Esophagus muscularis mucosa (tissue), 3 donors: ENCODE measurements at regions not wholly inside any gene's neighbourhood (a gene's known extent, or its start where the extent isn't known, plus 50 kb on each side); places are given as distances from the start of the nearest gene placed in this dataset.
A peak's percentile ranks its signal among the peaks of the same experiment; 100 is the strongest.

ENCODE experiments used
- CTCF ChIP-seq, 3 experiments: fragments of 200-600 bp in 2 of 3; fragments of 450-650 bp in 1 of 3; sonication (generic) in 2 of 3; IDR thresholded peaks; one replicate each; pipeline ENCODE4 v1.5.1; 2017 to 2019; ENCODE audit warnings: antibody characterized with exemption in 3 of 3, mild to moderate bottlenecking in 2 of 3, moderate library complexity in 1 of 3
- POLR2A ChIP-seq: fragments of 450-650 bp; IDR thresholded peaks from one replicate; pipeline ENCODE4 v1.6.1; 2017; ENCODE audit warnings: antibody characterized with exemption, moderate library complexity, mild to moderate bottlenecking, low read depth

GRCh38 chr4:152045807-152046571 lies 285.2 kb upstream of the GATB start:
- TF ChIP-seq CTCF (IDR thresholded peaks at IDR 0.05) = peak; percentile 24 to 54 (median 38)
- TF ChIP-seq POLR2A = no peak
